T-helper 2 cell treated with Interferon-gamma antibody and Interleukin-4, amounts not matched to agents 5 μg/mL and 100 μg/mL, for 36 hours (primary cell): ENCODE measurements at regions not wholly inside any gene's neighbourhood (a gene's known extent, or its start where the extent isn't known, plus 50 kb on each side); places are given as distances from the start of the nearest gene placed in this dataset.
"Not testable (repeated sequence)": the region's sequence is repeated elsewhere in the genome, so short reads cannot be mapped to it uniquely, and the experiment has no call there.

Source experiments
- DNase-seq: peaks from one replicate; pipeline ENCODE4 v3.0.0; 2021; ENCODE audit warnings: low spot score
- H3K27ac Mint-ChIP-seq: one replicate; pipeline ENCODE4 v1.8.0; 2021; ENCODE audit warnings: mild to moderate bottlenecking, mixed read lengths
- H3K27me3 Mint-ChIP-seq: one replicate; pipeline ENCODE4 v1.8.0; 2021; ENCODE audit warnings: low read depth, mixed read lengths
- H3K36me3 Mint-ChIP-seq: one replicate; pipeline ENCODE4 v1.8.0; 2021; ENCODE audit warnings: low read depth, mixed read lengths
- H3K4me1 Mint-ChIP-seq: one replicate; pipeline ENCODE4 v1.8.0; 2021; ENCODE audit warnings: low read depth, mixed read lengths
- H3K4me3 Mint-ChIP-seq: one replicate; pipeline ENCODE4 v1.8.0; 2022; ENCODE audit warnings: mild to moderate bottlenecking, moderate library complexity, mixed read lengths
- H3K9me3 Mint-ChIP-seq: one replicate; pipeline ENCODE4 v1.8.0; 2021; ENCODE audit warnings: mixed read lengths

DNA sequence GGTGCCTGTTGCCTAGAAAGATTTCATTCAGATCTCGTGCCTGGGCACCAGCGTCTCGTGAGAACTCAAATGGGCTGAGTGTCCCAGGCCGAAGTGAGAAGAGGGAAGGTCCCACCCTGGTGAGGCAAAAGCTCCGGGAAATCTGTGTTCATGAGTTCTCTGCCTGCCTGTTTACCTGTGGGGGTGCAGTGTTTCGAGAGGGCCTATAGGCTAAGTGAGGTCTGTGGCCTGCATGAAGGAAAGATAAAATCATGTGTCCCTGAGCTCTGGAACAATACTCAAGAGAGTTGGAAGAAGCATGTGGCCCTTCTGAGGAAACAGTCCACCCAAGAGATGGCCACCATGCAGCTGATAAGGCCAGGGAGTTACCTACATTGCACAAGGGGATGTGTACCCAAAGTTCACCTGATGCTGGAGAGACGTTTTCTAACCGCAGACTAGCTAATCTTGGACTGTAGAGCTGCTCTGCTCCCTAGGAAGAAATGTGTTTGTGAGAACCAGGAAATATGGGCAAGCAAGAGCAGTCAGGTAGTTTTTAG lies 63.5 kb upstream of the ST3GAL5 start:
- H3K27ac Mint-ChIP-seq = peak overlapping the region; percentile 29
- peaks cover 10% of the 10 kb centered on the region for H3K27me3 Mint-ChIP-seq
- peaks cover 11% of the 10 kb centered on the region for H3K9me3 Mint-ChIP-seq
- DNase-seq = no peak
- peaks cover 7% of the 10 kb centered on the region for H3K4me1 Mint-ChIP-seq
- no peaks in the 10 kb centered on the region for H3K36me3 Mint-ChIP-seq
- H3K4me3 Mint-ChIP-seq = no peak overlapping the region

DNA sequence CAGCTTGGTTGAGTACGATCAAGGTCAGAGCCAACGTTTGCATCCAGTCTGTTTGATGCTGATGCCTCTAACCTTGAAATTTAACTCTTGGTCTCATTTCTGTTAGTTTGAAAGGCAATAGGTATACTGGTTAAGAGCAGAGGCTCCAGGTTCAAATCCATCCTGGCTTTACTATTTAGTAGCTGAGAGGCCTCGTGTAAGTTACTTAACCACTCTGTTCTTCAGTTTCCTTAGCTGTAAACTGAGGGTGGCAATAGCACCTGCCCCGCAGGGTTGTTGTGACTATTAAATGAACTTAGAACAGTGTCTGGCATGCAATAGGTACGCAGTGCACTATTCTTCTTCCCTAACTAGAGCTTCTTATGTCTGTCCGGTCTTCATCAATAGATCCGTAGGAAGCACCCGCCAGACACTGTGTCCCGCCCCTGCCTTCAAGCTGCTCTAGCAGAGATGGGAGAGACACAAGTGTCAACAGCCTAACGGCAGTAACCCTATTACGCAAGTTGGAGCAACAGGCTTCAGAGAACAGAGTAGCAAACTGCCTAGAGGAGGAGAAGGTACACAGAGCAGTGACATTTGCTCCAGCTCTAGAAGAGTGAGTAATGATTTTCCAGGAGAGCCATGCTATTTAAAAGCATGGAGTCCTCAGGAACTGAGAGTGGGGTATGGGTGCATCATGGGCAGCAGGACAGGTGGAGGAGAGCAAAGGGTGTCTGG lies 62.7 kb upstream of the ST3GAL5 start:
- H3K9me3 Mint-ChIP-seq = peaks cover 11% of the 10 kb centered on the region
- H3K27ac Mint-ChIP-seq = no peak overlapping the region
- no peak overlapping the region for H3K4me3 Mint-ChIP-seq
- no peak for DNase-seq
- H3K36me3 Mint-ChIP-seq = no peaks in the 10 kb centered on the region
- H3K4me1 Mint-ChIP-seq = peaks cover 6% of the 10 kb centered on the region
- peaks cover 10% of the 10 kb centered on the region for H3K27me3 Mint-ChIP-seq

GRCh38 chr2:85950743-85951142 lies 62.0 kb upstream of the ST3GAL5 start:
- Mint-ChIP-seq H3K36me3 (no peaks in the 10 kb centered on the region), H3K4me1 (peaks cover 4% of the 10 kb centered on the region), H3K9me3 (peaks cover 11% of the 10 kb centered on the region), H3K27me3 (peaks cover 9% of the 10 kb centered on the region), H3K4me3 (no peak overlapping the region), H3K27ac (no peak overlapping the region)
- no peak for DNase-seq

DNA sequence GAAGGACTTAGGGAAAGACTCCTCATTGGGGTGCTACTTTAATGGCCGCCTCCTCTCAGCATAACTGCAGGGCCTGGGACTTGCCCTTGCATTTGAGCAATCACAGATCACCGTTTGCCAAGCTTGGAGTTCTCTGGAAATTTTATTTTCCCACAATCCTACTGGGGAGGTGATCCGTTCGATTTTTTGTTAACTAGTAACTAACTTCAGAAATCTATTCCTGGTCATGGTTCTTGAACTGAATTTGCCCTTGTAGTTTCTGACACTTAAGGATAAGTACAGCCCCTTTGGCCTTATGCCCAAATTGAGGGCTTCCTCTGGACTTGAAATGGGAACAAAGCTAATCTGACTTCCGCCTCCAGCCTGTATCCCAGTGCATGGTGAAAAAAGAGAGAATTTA lies 60.5 kb upstream of the ST3GAL5 start:
- Mint-ChIP-seq H3K27me3 (peaks cover 11% of the 10 kb centered on the region), H3K27ac (no peak overlapping the region), H3K36me3 (no peaks in the 10 kb centered on the region), H3K9me3 (peaks cover 11% of the 10 kb centered on the region), H3K4me1 (peaks cover 2% of the 10 kb centered on the region), H3K4me3 (no peak overlapping the region)
- DNase-seq = no peak

DNA sequence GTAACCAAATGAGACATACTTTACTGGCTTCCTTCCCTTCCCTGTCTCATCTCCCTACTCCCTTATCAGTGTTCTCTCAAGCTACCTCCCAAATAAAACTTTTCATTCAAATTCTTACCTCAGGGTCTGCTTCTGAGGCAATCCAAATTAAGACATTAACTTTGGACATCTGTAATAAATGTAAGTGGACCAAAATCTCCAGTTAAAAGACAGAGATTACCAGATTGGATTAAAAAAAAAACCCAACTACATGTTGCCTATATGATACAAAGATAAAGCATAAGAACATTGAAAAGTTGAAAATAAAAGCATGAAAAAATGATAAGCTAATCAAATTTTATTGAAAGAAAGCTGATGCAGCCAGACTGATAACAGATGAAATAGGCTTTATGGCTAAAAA lies 58.8 kb upstream of the ST3GAL5 start:
- Mint-ChIP-seq H3K4me1 (peaks cover 1% of the 10 kb centered on the region), H3K27ac (no peak overlapping the region), H3K9me3 (peaks cover 21% of the 10 kb centered on the region), H3K27me3 (peaks cover 14% of the 10 kb centered on the region), H3K36me3 (peaks cover 6% of the 10 kb centered on the region), H3K4me3 (no peak overlapping the region)
- DNase-seq = no peak

- no peaks in the 10 kb centered on the region for H3K4me1 Mint-ChIP-seq
- H3K9me3 Mint-ChIP-seq = peaks cover 36% of the 10 kb centered on the region
- no peak overlapping the region for H3K27ac Mint-ChIP-seq
- peaks cover 14% of the 10 kb centered on the region for H3K27me3 Mint-ChIP-seq
- H3K4me3 Mint-ChIP-seq = no peak overlapping the region
- DNase-seq = no peak
- peaks cover 6% of the 10 kb centered on the region for H3K36me3 Mint-ChIP-seq
These were observed 56.8 kb upstream of the ST3GAL5 start for GRCh38 chr2:85945586-85945985.

- Mint-ChIP-seq H3K27ac (no peak overlapping the region), H3K4me3 (no peak overlapping the region), H3K36me3 (peaks cover 6% of the 10 kb centered on the region), H3K27me3 (peaks cover 14% of the 10 kb centered on the region), H3K4me1 (no peaks in the 10 kb centered on the region), H3K9me3 (peaks cover 36% of the 10 kb centered on the region)
- no peak for DNase-seq
These were observed 56.4 kb upstream of the ST3GAL5 start for GRCh38 chr2:85945172-85945571.

DNA sequence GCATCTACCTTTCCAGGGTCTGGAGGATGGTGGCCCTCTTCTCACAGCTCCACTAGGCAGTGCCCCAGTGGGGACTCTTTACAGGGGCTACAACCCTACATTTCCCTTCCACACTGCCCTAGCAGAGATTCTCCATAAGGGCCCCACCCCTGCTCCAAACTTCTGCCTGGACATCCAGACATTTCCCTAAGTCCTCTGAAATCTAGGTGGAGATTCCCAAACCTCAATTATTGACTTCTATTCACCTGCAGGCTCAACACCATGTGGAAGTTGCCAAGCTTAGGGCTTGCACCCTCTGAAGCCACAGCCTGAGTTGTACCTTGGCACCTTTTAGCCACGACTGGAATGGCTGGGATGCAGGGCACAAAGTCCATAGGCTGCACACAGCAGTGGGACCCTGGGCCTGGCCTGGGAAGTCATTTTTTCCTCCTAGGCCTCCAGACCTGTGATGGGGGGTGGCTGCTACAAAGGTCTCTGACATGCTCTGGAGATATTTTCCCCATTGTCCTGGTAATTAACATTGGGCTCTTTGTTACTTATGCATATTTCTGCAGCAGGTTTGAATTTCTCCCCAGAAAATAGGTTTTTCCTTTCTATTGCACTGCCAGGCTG lies 53.7 kb upstream of the ST3GAL5 start:
- Mint-ChIP-seq H3K27ac (no peak overlapping the region), H3K9me3 (peaks cover 26% of the 10 kb centered on the region), H3K4me3 (no peak overlapping the region), H3K27me3 (peaks cover 11% of the 10 kb centered on the region), H3K4me1 (no peaks in the 10 kb centered on the region), H3K36me3 (peaks cover 6% of the 10 kb centered on the region)
- DNase-seq = no peak

GRCh38 chr2:85941490-85941889 lies 52.7 kb upstream of the ST3GAL5 start:
- peaks cover 25% of the 10 kb centered on the region for H3K9me3 Mint-ChIP-seq

DNA sequence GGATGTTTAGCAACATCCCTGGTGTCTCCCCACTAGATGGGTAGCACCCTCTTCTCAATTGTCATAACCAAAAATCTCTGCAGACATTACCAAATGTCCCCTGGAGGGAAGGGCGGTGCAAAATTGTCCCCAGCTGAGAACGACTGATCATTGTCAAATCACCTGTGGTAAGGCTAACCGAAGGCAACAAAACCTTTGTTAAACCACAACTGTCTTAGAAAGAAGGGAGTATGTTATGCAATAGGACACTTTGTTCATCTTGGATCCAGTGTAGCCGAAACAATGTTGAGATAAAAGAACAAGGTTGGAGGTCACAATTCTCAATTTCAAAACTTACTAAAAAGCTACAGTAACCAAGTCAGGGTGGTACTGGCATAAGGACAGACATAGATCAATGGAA lies 50.3 kb upstream of the ST3GAL5 start:
- peaks cover 25% of the 10 kb centered on the region for H3K9me3 Mint-ChIP-seq
- no peak overlapping the region for H3K4me3 Mint-ChIP-seq
- H3K27me3 Mint-ChIP-seq = peaks cover 8% of the 10 kb centered on the region
- H3K27ac Mint-ChIP-seq = no peak overlapping the region
- peaks cover 9% of the 10 kb centered on the region for H3K4me1 Mint-ChIP-seq
- H3K36me3 Mint-ChIP-seq = peaks cover 6% of the 10 kb centered on the region
- no peak for DNase-seq

More at GRCh38 chr2:85941490-85941889, 52.7 kb upstream of the ST3GAL5 start:
- not testable (repeated sequence) for H3K4me1 Mint-ChIP-seq, DNase-seq, H3K4me3 Mint-ChIP-seq, H3K36me3 Mint-ChIP-seq, H3K27ac Mint-ChIP-seq
- peaks cover 11% of the 10 kb centered on the region for H3K27me3 Mint-ChIP-seq
